Hepatocyte (in vitro differentiated cells): ENCODE measurements at regions not wholly inside any gene's neighbourhood (a gene's known extent, or its start where the extent isn't known, plus 50 kb on each side); places are given as distances from the start of the nearest gene placed in this dataset.

Experiments
- DNase-seq: peaks from one replicate; pipeline ENCODE4 v3.0.0-alpha.2; 2016; ENCODE audit warnings: low spot score
- H2AFZ ChIP-seq: fragments of 200-600 bp; sonication (generic); 2 replicates; pipeline ENCODE4 v1.6.0; 2016; ENCODE audit warnings: antibody characterized with exemption, mild to moderate bottlenecking
- H3K27ac ChIP-seq: fragments of 200-600 bp; sonication (generic); 2 replicates; pipeline ENCODE4 v1.5.1; 2016; ENCODE audit warnings: mild to moderate bottlenecking
- H3K27me3 ChIP-seq: fragments of 200-600 bp; sonication (generic); 2 replicates; pipeline ENCODE4 v1.6.1; 2016
- H3K36me3 ChIP-seq: fragments of 200-600 bp; sonication (generic); replicated peaks from 2 replicates; pipeline ENCODE4 v1.5.1; 2016; ENCODE audit warnings: low read depth; ENCODE audit not compliant: insufficient read depth
- H3K4me1 ChIP-seq: fragments of 200-600 bp; sonication (generic); 2 replicates; pipeline ENCODE4 v1.5.1; 2016; ENCODE audit warnings: mild to moderate bottlenecking, moderate library complexity; ENCODE audit not compliant: insufficient read depth
- H3K4me2 ChIP-seq: fragments of 200-600 bp; sonication (generic); 2 replicates; pipeline ENCODE4 v1.6.0; 2016
- H3K4me3 ChIP-seq: fragments of 200-600 bp; sonication (generic); 2 replicates; pipeline ENCODE4 v1.5.1; 2016; ENCODE audit warnings: mild to moderate bottlenecking
- H3K79me2 ChIP-seq: fragments of 200-600 bp; sonication (generic); 2 replicates; pipeline ENCODE4 v1.6.0; 2017; ENCODE audit warnings: mild to moderate bottlenecking
- H3K9me2 ChIP-seq: fragments of 200-600 bp; sonication (generic); replicated peaks from 2 replicates; pipeline ENCODE4 v1.6.0; 2017; ENCODE audit warnings: mild to moderate bottlenecking; ENCODE audit not compliant: insufficient read depth
- H3K9me3 ChIP-seq: fragments of 200-600 bp; sonication (generic); 2 replicates; pipeline ENCODE4 v1.5.1; 2016; ENCODE audit warnings: low read depth, mild to moderate bottlenecking
- H4K20me1 ChIP-seq: fragments of 200-600 bp; sonication (generic); 2 replicates; pipeline ENCODE4 v1.6.0; 2016; ENCODE audit warnings: mild to moderate bottlenecking; ENCODE audit not compliant: insufficient read depth, poor library complexity, severe bottlenecking
- CTCF ChIP-seq: fragments of 200-600 bp; sonication (generic); IDR thresholded peaks from 2 replicates; pipeline ENCODE4 v1.5.1; 2016; ENCODE audit warnings: antibody characterized with exemption, mild to moderate bottlenecking; ENCODE audit not compliant: poor library complexity
- EZH2 ChIP-seq: fragments of 200-600 bp; sonication (generic); IDR thresholded peaks from 2 replicates; pipeline ENCODE4 v1.6.1; 2016; ENCODE audit warnings: antibody characterized with exemption, mild to moderate bottlenecking, borderline replicate concordance
- EZH2phosphoT487 ChIP-seq: fragments of 200-600 bp; sonication (generic); IDR thresholded peaks from one replicate; pipeline ENCODE4 v1.6.1; 2018; ENCODE audit warnings: antibody characterized with exemption, mild to moderate bottlenecking, low read depth, moderate library complexity; ENCODE audit not compliant: unreplicated experiment, severe bottlenecking
- WGBS: methylation state at CpG from one replicate; pipeline ENCODE4 v1.1.6; 2016; ENCODE audit warnings: low lambda C conversion rate; ENCODE audit errors: missing lambda C conversion rate; 5-methylcytosine and 5-hydroxymethylcytosine counted together

GRCh38 chr15:58244536-58244935 lies 106.4 kb downstream of the AQP9 start:
- Histone ChIP-seq H3K36me3 (no peaks in the 10 kb centered on the region), H3K79me2 (no peaks in the 10 kb centered on the region), H2AFZ (no peak overlapping the region), H3K4me1 (no peaks in the 10 kb centered on the region), H3K27ac (no peak overlapping the region), H3K4me2 (no peak overlapping the region), H3K9me3 (no peaks in the 10 kb centered on the region), H3K27me3 (no peaks in the 10 kb centered on the region), H3K4me3 (no peak overlapping the region), H3K9me2 (no peaks in the 10 kb centered on the region), H4K20me1 (no peaks in the 10 kb centered on the region)
- no peak for DNase-seq
- 83% methylated on average over 7 of the region's 7 CpGs for WGBS
- TF ChIP-seq EZH2 (no peak), CTCF (no peak), EZH2phosphoT487 (no peak)

- no peaks in the 10 kb centered on the region for H3K9me3 ChIP-seq
- no peak for DNase-seq
- no peaks in the 10 kb centered on the region for H3K79me2 ChIP-seq
- H3K27ac ChIP-seq, result no peak overlapping the region
- no peak overlapping the region for H3K4me2 ChIP-seq
- no peaks in the 10 kb centered on the region for H4K20me1 ChIP-seq
- H3K36me3 ChIP-seq, result no peaks in the 10 kb centered on the region
- H3K9me2 ChIP-seq, result no peaks in the 10 kb centered on the region
- H3K27me3 ChIP-seq, result no peaks in the 10 kb centered on the region
- no peaks in the 10 kb centered on the region for H3K4me1 ChIP-seq
- H3K4me3 ChIP-seq, result no peak overlapping the region
- 84% methylated on average over 3 of the region's 3 CpGs for WGBS
- no peak for TF ChIP-seq CTCF
- TF ChIP-seq EZH2, result no peak
- no peak for TF ChIP-seq EZH2phosphoT487
- H2AFZ ChIP-seq, result no peak overlapping the region
Measured at GRCh38 chr15:58246041-58246440, 107.9 kb downstream of the AQP9 start.

GRCh38 chr15:58247855-58248842 lies 110.0 kb downstream of the AQP9 start:
- TF ChIP-seq EZH2phosphoT487, result no peak
- TF ChIP-seq EZH2, result no peak
- no peak for TF ChIP-seq CTCF
- H3K79me2 ChIP-seq, result no peaks in the 10 kb centered on the region
- H3K4me3 ChIP-seq, result no peak overlapping the region
- no peaks in the 10 kb centered on the region for H3K9me2 ChIP-seq
- no peaks in the 10 kb centered on the region for H3K4me1 ChIP-seq
- 84% methylated on average over 20 of the region's 20 CpGs for WGBS
- H4K20me1 ChIP-seq, result no peaks in the 10 kb centered on the region
- H3K9me3 ChIP-seq, result no peaks in the 10 kb centered on the region
- H3K27ac ChIP-seq, result no peak overlapping the region
- H3K36me3 ChIP-seq, result no peaks in the 10 kb centered on the region
- no peak for DNase-seq
- H2AFZ ChIP-seq, result no peak overlapping the region
- no peak overlapping the region for H3K4me2 ChIP-seq
- no peaks in the 10 kb centered on the region for H3K27me3 ChIP-seq
